Mononuclear cell (primary cell): ENCODE measurements at regions not wholly inside any gene's neighbourhood (a gene's known extent, or its start where the extent isn't known, plus 50 kb on each side); places are given as distances from the start of the nearest gene placed in this dataset.

ENCODE experiments used
- H3K27me3 ChIP-seq: 2 replicates; pipeline ENCODE4 v1.6.0; 2011; ENCODE audit warnings: low read length, control low read depth; ENCODE audit not compliant: insufficient read depth
- H3K4me1 ChIP-seq: 2 replicates; pipeline ENCODE4 v1.5.1; 2011; ENCODE audit warnings: mild to moderate bottlenecking, low read length, control low read depth; ENCODE audit not compliant: insufficient read depth
- H3K4me3 ChIP-seq: 2 replicates; pipeline ENCODE4 v1.5.1; 2011; ENCODE audit warnings: mild to moderate bottlenecking, low read length, moderate library complexity
- H3K9me3 ChIP-seq: 2 replicates; pipeline ENCODE4 v1.5.1; 2011; ENCODE audit warnings: low read depth, mild to moderate bottlenecking, control low read depth, low read length

- Histone ChIP-seq H3K4me3 (no peak overlapping the region), H3K27me3 (no peaks in the 10 kb centered on the region), H3K9me3 (no peaks in the 10 kb centered on the region), H3K4me1 (no peaks in the 10 kb centered on the region)
Observed at GRCh38 chr1:56409112-56409691, 170.2 kb downstream of the PLPP3 start.

- H3K4me1 ChIP-seq = no peaks in the 10 kb centered on the region
- no peaks in the 10 kb centered on the region for H3K9me3 ChIP-seq
- no peaks in the 10 kb centered on the region for H3K27me3 ChIP-seq
- no peak overlapping the region for H3K4me3 ChIP-seq
Observed at GRCh38 chr1:56406821-56407220, 172.5 kb downstream of the PLPP3 start.

GRCh38 chr1:56404561-56405030 lies 174.8 kb downstream of the PLPP3 start:
- Histone ChIP-seq H3K4me3 (no peak overlapping the region), H3K9me3 (no peaks in the 10 kb centered on the region), H3K27me3 (no peaks in the 10 kb centered on the region), H3K4me1 (no peaks in the 10 kb centered on the region)

GRCh38 chr1:56404066-56404465 lies 175.3 kb downstream of the PLPP3 start:
- H3K27me3 ChIP-seq = no peaks in the 10 kb centered on the region
- no peak overlapping the region for H3K4me3 ChIP-seq
- H3K4me1 ChIP-seq = no peaks in the 10 kb centered on the region
- no peaks in the 10 kb centered on the region for H3K9me3 ChIP-seq

- Histone ChIP-seq H3K4me3 (no peak overlapping the region), H3K4me1 (no peaks in the 10 kb centered on the region), H3K27me3 (no peaks in the 10 kb centered on the region), H3K9me3 (no peaks in the 10 kb centered on the region)
Observed at GRCh38 chr1:56403321-56403720, 176.0 kb downstream of the PLPP3 start.

GRCh38 chr1:56401191-56401590 lies 178.2 kb downstream of the PLPP3 start:
- Histone ChIP-seq H3K4me1 (no peaks in the 10 kb centered on the region), H3K27me3 (no peaks in the 10 kb centered on the region), H3K4me3 (no peak overlapping the region), H3K9me3 (no peaks in the 10 kb centered on the region)

GRCh38 chr1:56400526-56400925 lies 178.8 kb downstream of the PLPP3 start:
- H3K9me3 ChIP-seq = no peaks in the 10 kb centered on the region
- H3K4me1 ChIP-seq = no peaks in the 10 kb centered on the region
- H3K4me3 ChIP-seq = no peak overlapping the region
- H3K27me3 ChIP-seq = no peaks in the 10 kb centered on the region

- H3K4me3 ChIP-seq = no peak overlapping the region
- H3K4me1 ChIP-seq = no peaks in the 10 kb centered on the region
- H3K9me3 ChIP-seq = no peaks in the 10 kb centered on the region
- no peaks in the 10 kb centered on the region for H3K27me3 ChIP-seq
Observed at GRCh38 chr1:56399795-56400194, 179.6 kb downstream of the PLPP3 start.

GRCh38 chr1:56399326-56399725 lies 180.0 kb downstream of the PLPP3 start:
- H3K4me1 ChIP-seq = no peaks in the 10 kb centered on the region
- no peaks in the 10 kb centered on the region for H3K9me3 ChIP-seq
- no peak overlapping the region for H3K4me3 ChIP-seq
- H3K27me3 ChIP-seq = no peaks in the 10 kb centered on the region

GRCh38 chr1:56397811-56398231 lies 181.5 kb downstream of the PLPP3 start:
- Histone ChIP-seq H3K9me3 (no peaks in the 10 kb centered on the region), H3K4me3 (no peak overlapping the region), H3K27me3 (no peaks in the 10 kb centered on the region)

GRCh38 chr1:56397409-56397808 lies 182.0 kb downstream of the PLPP3 start:
- Histone ChIP-seq H3K4me1 (no peaks in the 10 kb centered on the region), H3K9me3 (no peaks in the 10 kb centered on the region), H3K27me3 (no peaks in the 10 kb centered on the region), H3K4me3 (no peak overlapping the region)

More at GRCh38 chr1:56397811-56398231, 181.5 kb downstream of the PLPP3 start:
- no peaks in the 10 kb centered on the region for H3K4me1 ChIP-seq

GRCh38 chr1:56396581-56396980 lies 182.8 kb downstream of the PLPP3 start:
- Histone ChIP-seq H3K27me3 (no peaks in the 10 kb centered on the region), H3K4me3 (no peak overlapping the region), H3K4me1 (no peaks in the 10 kb centered on the region), H3K9me3 (no peaks in the 10 kb centered on the region)

- H3K4me3 ChIP-seq = no peak overlapping the region
- no peaks in the 10 kb centered on the region for H3K9me3 ChIP-seq
- H3K4me1 ChIP-seq = no peaks in the 10 kb centered on the region
- no peaks in the 10 kb centered on the region for H3K27me3 ChIP-seq
Observed at GRCh38 chr1:56395776-56396175, 183.6 kb downstream of the PLPP3 start.

- Histone ChIP-seq H3K27me3 (no peaks in the 10 kb centered on the region), H3K4me3 (no peak overlapping the region), H3K9me3 (no peaks in the 10 kb centered on the region), H3K4me1 (no peaks in the 10 kb centered on the region)
Observed at GRCh38 chr1:56394298-56394697, 185.1 kb downstream of the PLPP3 start.

- H3K4me1 ChIP-seq = no peaks in the 10 kb centered on the region
- H3K9me3 ChIP-seq = no peaks in the 10 kb centered on the region
- no peak overlapping the region for H3K4me3 ChIP-seq
- no peaks in the 10 kb centered on the region for H3K27me3 ChIP-seq
Observed at GRCh38 chr1:56390934-56391731, 188.2 kb downstream of the PLPP3 start.
